Hepatocyte (in vitro differentiated cells): ENCODE measurements at regions not wholly inside any gene's neighbourhood (a gene's known extent, or its start where the extent isn't known, plus 50 kb on each side); places are given as distances from the start of the nearest gene placed in this dataset.

Experiments used
- DNase-seq: peaks from one replicate; pipeline ENCODE4 v3.0.0-alpha.2; 2016; ENCODE audit warnings: low spot score
- H2AFZ ChIP-seq: fragments of 200-600 bp; sonication (generic); 2 replicates; pipeline ENCODE4 v1.6.0; 2016; ENCODE audit warnings: antibody characterized with exemption, mild to moderate bottlenecking
- H3K27ac ChIP-seq: fragments of 200-600 bp; sonication (generic); 2 replicates; pipeline ENCODE4 v1.5.1; 2016; ENCODE audit warnings: mild to moderate bottlenecking
- H3K27me3 ChIP-seq: fragments of 200-600 bp; sonication (generic); 2 replicates; pipeline ENCODE4 v1.6.1; 2016
- H3K36me3 ChIP-seq: fragments of 200-600 bp; sonication (generic); replicated peaks from 2 replicates; pipeline ENCODE4 v1.5.1; 2016; ENCODE audit warnings: low read depth; ENCODE audit not compliant: insufficient read depth
- H3K4me1 ChIP-seq: fragments of 200-600 bp; sonication (generic); 2 replicates; pipeline ENCODE4 v1.5.1; 2016; ENCODE audit warnings: mild to moderate bottlenecking, moderate library complexity; ENCODE audit not compliant: insufficient read depth
- H3K4me2 ChIP-seq: fragments of 200-600 bp; sonication (generic); 2 replicates; pipeline ENCODE4 v1.6.0; 2016
- H3K4me3 ChIP-seq: fragments of 200-600 bp; sonication (generic); 2 replicates; pipeline ENCODE4 v1.5.1; 2016; ENCODE audit warnings: mild to moderate bottlenecking
- H3K79me2 ChIP-seq: fragments of 200-600 bp; sonication (generic); 2 replicates; pipeline ENCODE4 v1.6.0; 2017; ENCODE audit warnings: mild to moderate bottlenecking
- H3K9me2 ChIP-seq: fragments of 200-600 bp; sonication (generic); replicated peaks from 2 replicates; pipeline ENCODE4 v1.6.0; 2017; ENCODE audit warnings: mild to moderate bottlenecking; ENCODE audit not compliant: insufficient read depth
- H3K9me3 ChIP-seq: fragments of 200-600 bp; sonication (generic); 2 replicates; pipeline ENCODE4 v1.5.1; 2016; ENCODE audit warnings: low read depth, mild to moderate bottlenecking
- H4K20me1 ChIP-seq: fragments of 200-600 bp; sonication (generic); 2 replicates; pipeline ENCODE4 v1.6.0; 2016; ENCODE audit warnings: mild to moderate bottlenecking; ENCODE audit not compliant: insufficient read depth, poor library complexity, severe bottlenecking
- CTCF ChIP-seq: fragments of 200-600 bp; sonication (generic); IDR thresholded peaks from 2 replicates; pipeline ENCODE4 v1.5.1; 2016; ENCODE audit warnings: antibody characterized with exemption, mild to moderate bottlenecking; ENCODE audit not compliant: poor library complexity
- EZH2 ChIP-seq: fragments of 200-600 bp; sonication (generic); IDR thresholded peaks from 2 replicates; pipeline ENCODE4 v1.6.1; 2016; ENCODE audit warnings: antibody characterized with exemption, mild to moderate bottlenecking, borderline replicate concordance
- EZH2phosphoT487 ChIP-seq: fragments of 200-600 bp; sonication (generic); IDR thresholded peaks from one replicate; pipeline ENCODE4 v1.6.1; 2018; ENCODE audit warnings: antibody characterized with exemption, mild to moderate bottlenecking, low read depth, moderate library complexity; ENCODE audit not compliant: unreplicated experiment, severe bottlenecking
- WGBS: methylation state at CpG from one replicate; pipeline ENCODE4 v1.1.6; 2016; ENCODE audit warnings: low lambda C conversion rate; ENCODE audit errors: missing lambda C conversion rate; 5-methylcytosine and 5-hydroxymethylcytosine counted together

- no peaks in the 10 kb centered on the region for H3K27me3 ChIP-seq
- WGBS: 75% methylated on average over 3 of the region's 3 CpGs
- no peak overlapping the region for H2AFZ ChIP-seq
- no peak overlapping the region for H3K4me2 ChIP-seq
- no peaks in the 10 kb centered on the region for H4K20me1 ChIP-seq
- H3K27ac ChIP-seq: no peak overlapping the region
- TF ChIP-seq EZH2phosphoT487: no peak
- no peak for TF ChIP-seq EZH2
- no peak for TF ChIP-seq CTCF
- no peaks in the 10 kb centered on the region for H3K9me2 ChIP-seq
- H3K36me3 ChIP-seq: no peaks in the 10 kb centered on the region
- H3K9me3 ChIP-seq: no peaks in the 10 kb centered on the region
- H3K79me2 ChIP-seq: no peaks in the 10 kb centered on the region
- DNase-seq: no peak
- no peak overlapping the region for H3K4me3 ChIP-seq
- peaks cover 5% of the 10 kb centered on the region for H3K4me1 ChIP-seq
Observed at GRCh38 chr1:64328193-64328592, 124.8 kb downstream of the UBE2U start.

- Histone ChIP-seq H4K20me1 (no peaks in the 10 kb centered on the region), H3K27me3 (no peaks in the 10 kb centered on the region), H3K4me2 (no peak overlapping the region), H3K4me1 (peaks cover 5% of the 10 kb centered on the region), H3K36me3 (no peaks in the 10 kb centered on the region), H3K27ac (no peak overlapping the region), H3K9me3 (no peaks in the 10 kb centered on the region), H3K79me2 (no peaks in the 10 kb centered on the region), H2AFZ (no peak overlapping the region), H3K9me2 (no peaks in the 10 kb centered on the region), H3K4me3 (no peak overlapping the region)
- no peak for DNase-seq
- WGBS: 38% methylated on average over 4 of the region's 4 CpGs
- TF ChIP-seq EZH2 (no peak), CTCF (no peak), EZH2phosphoT487 (no peak)
Observed at GRCh38 chr1:64330839-64331238, 127.4 kb downstream of the UBE2U start.

- H2AFZ ChIP-seq: no peak overlapping the region
- H3K27me3 ChIP-seq: no peaks in the 10 kb centered on the region
- TF ChIP-seq EZH2 (no peak), CTCF (no peak), EZH2phosphoT487 (no peak)
- H3K9me2 ChIP-seq: no peaks in the 10 kb centered on the region
- no peaks in the 10 kb centered on the region for H3K79me2 ChIP-seq
- no peaks in the 10 kb centered on the region for H3K36me3 ChIP-seq
- H3K4me3 ChIP-seq: no peak overlapping the region
- peaks cover 17% of the 10 kb centered on the region for H3K4me1 ChIP-seq
- no peaks in the 10 kb centered on the region for H3K9me3 ChIP-seq
- no peak overlapping the region for H3K4me2 ChIP-seq
- no peaks in the 10 kb centered on the region for H4K20me1 ChIP-seq
- peak overlapping the region; percentile 67 for H3K27ac ChIP-seq
- 62% methylated on average over 4 of the region's 4 CpGs for WGBS
- DNase-seq: peak; percentile 28
Observed at GRCh38 chr1:64335636-64336035, 132.2 kb downstream of the UBE2U start.

GRCh38 chr1:64337475-64337874 is 132.5 kb upstream of the CACHD1 start:
- Histone ChIP-seq H3K4me1 (peaks cover 17% of the 10 kb centered on the region), H3K9me3 (no peaks in the 10 kb centered on the region), H3K27ac (peak overlapping the region; percentile 67), H3K27me3 (no peaks in the 10 kb centered on the region), H4K20me1 (no peaks in the 10 kb centered on the region), H3K36me3 (no peaks in the 10 kb centered on the region), H2AFZ (no peak overlapping the region), H3K4me2 (no peak overlapping the region), H3K9me2 (no peaks in the 10 kb centered on the region), H3K79me2 (no peaks in the 10 kb centered on the region), H3K4me3 (no peak overlapping the region)
- no peak for TF ChIP-seq EZH2
- TF ChIP-seq CTCF: no peak
- TF ChIP-seq EZH2phosphoT487: no peak
- whole genome bisulfite sequencing: 61% methylated on average over 4 of the region's 4 CpGs
- DNase-seq: no peak
